SJCRH30 (cell line): ENCODE measurements at regions not wholly inside any gene's neighbourhood (a gene's known extent, or its start where the extent isn't known, plus 50 kb on each side); places are given as distances from the start of the nearest gene placed in this dataset.
"Not testable (repeated sequence)": the region's sequence is repeated elsewhere in the genome, so short reads cannot be mapped to it uniquely, and the experiment has no call there.

Source experiments
- DNase-seq, 2 experiments: peaks; one replicate each; pipeline ENCODE4 v3.0.0-alpha.2; 2015 to 2020
- H3K27ac ChIP-seq: fragments of 250-450 bp; sonication (Bioruptor Pico); 2 replicates; pipeline ENCODE4 v1.5.1; 2020; ENCODE audit warnings: mild to moderate bottlenecking, moderate library complexity
- H3K27me3 ChIP-seq: fragments of 250-450 bp; sonication (Bioruptor Pico); 2 replicates; pipeline ENCODE4 v1.5.1; 2020; ENCODE audit warnings: mild to moderate bottlenecking, moderate library complexity
- H3K36me3 ChIP-seq: fragments of 250-450 bp; sonication (Bioruptor Pico); 2 replicates; pipeline ENCODE4 v1.5.1; 2020; ENCODE audit warnings: mild to moderate bottlenecking, moderate library complexity
- H3K4me1 ChIP-seq: fragments of 250-450 bp; sonication (Bioruptor Pico); 2 replicates; pipeline ENCODE4 v1.5.1; 2020; ENCODE audit warnings: mild to moderate bottlenecking, moderate library complexity
- H3K4me3 ChIP-seq: fragments of 250-450 bp; sonication (Bioruptor Pico); 2 replicates; pipeline ENCODE4 v1.5.1; 2020; ENCODE audit warnings: mild to moderate bottlenecking, moderate library complexity
- H3K9me3 ChIP-seq: fragments of 250-450 bp; sonication (Bioruptor Pico); replicated peaks from 2 replicates; pipeline ENCODE4 v1.5.1; 2020; ENCODE audit warnings: mild to moderate bottlenecking, moderate library complexity

- Histone ChIP-seq H3K27me3 (no peaks in the 10 kb centered on the region), H3K4me3 (no peak overlapping the region), H3K9me3 (no peaks in the 10 kb centered on the region), H3K4me1 (no peaks in the 10 kb centered on the region), H3K27ac (no peak overlapping the region), H3K36me3 (no peaks in the 10 kb centered on the region)
- no peak for DNase-seq
Observed at GRCh38 chr10:129179245-129179971, 287.6 kb upstream of the MGMT start.

- Histone ChIP-seq H3K9me3 (no peaks in the 10 kb centered on the region), H3K27ac (no peak overlapping the region), H3K27me3 (no peaks in the 10 kb centered on the region), H3K36me3 (no peaks in the 10 kb centered on the region), H3K4me3 (no peak overlapping the region), H3K4me1 (no peaks in the 10 kb centered on the region)
- DNase-seq: no peak
Observed at GRCh38 chr10:129179972-129180678, 286.9 kb upstream of the MGMT start.

GRCh38 chr10:129184196-129184595 is 282.8 kb upstream of the MGMT start:
- Histone ChIP-seq H3K4me3 (no peak overlapping the region), H3K27ac (no peak overlapping the region), H3K9me3 (no peaks in the 10 kb centered on the region), H3K27me3 (no peaks in the 10 kb centered on the region), H3K4me1 (no peaks in the 10 kb centered on the region), H3K36me3 (no peaks in the 10 kb centered on the region)
- no peak for DNase-seq

GRCh38 chr10:129187331-129187730 is 279.7 kb upstream of the MGMT start:
- H3K9me3 ChIP-seq: no peaks in the 10 kb centered on the region
- H3K4me1 ChIP-seq: no peaks in the 10 kb centered on the region
- no peaks in the 10 kb centered on the region for H3K36me3 ChIP-seq
- H3K27me3 ChIP-seq: no peaks in the 10 kb centered on the region
- H3K4me3 ChIP-seq: no peak overlapping the region
- no peak overlapping the region for H3K27ac ChIP-seq
- no peak for DNase-seq

GRCh38 chr10:129191797-129192196 is 275.2 kb upstream of the MGMT start:
- Histone ChIP-seq H3K4me1 (no peaks in the 10 kb centered on the region), H3K27me3 (no peaks in the 10 kb centered on the region), H3K27ac (no peak overlapping the region), H3K9me3 (no peaks in the 10 kb centered on the region), H3K4me3 (no peak overlapping the region), H3K36me3 (no peaks in the 10 kb centered on the region)
- DNase-seq: no peak

- Histone ChIP-seq H3K9me3 (no peaks in the 10 kb centered on the region), H3K27me3 (no peaks in the 10 kb centered on the region), H3K4me1 (no peaks in the 10 kb centered on the region), H3K27ac (no peak overlapping the region), H3K36me3 (no peaks in the 10 kb centered on the region), H3K4me3 (no peak overlapping the region)
- DNase-seq: no peak
Observed at GRCh38 chr10:129192344-129193128, 274.5 kb upstream of the MGMT start.

- no peak overlapping the region for H3K27ac ChIP-seq
- H3K4me1 ChIP-seq: no peaks in the 10 kb centered on the region
- H3K36me3 ChIP-seq: no peaks in the 10 kb centered on the region
- no peak overlapping the region for H3K4me3 ChIP-seq
- no peaks in the 10 kb centered on the region for H3K9me3 ChIP-seq
- no peak for DNase-seq
- H3K27me3 ChIP-seq: no peaks in the 10 kb centered on the region
Observed at GRCh38 chr10:129193148-129193547, 273.9 kb upstream of the MGMT start.

GRCh38 chr10:129194181-129194870 is 272.7 kb upstream of the MGMT start:
- no peak overlapping the region for H3K27ac ChIP-seq
- DNase-seq: no peak

GRCh38 chr10:129199826-129200225 is 267.2 kb upstream of the MGMT start:
- no peaks in the 10 kb centered on the region for H3K4me1 ChIP-seq
- H3K27me3 ChIP-seq: no peaks in the 10 kb centered on the region
- no peak overlapping the region for H3K27ac ChIP-seq
- H3K4me3 ChIP-seq: no peak overlapping the region
- no peaks in the 10 kb centered on the region for H3K36me3 ChIP-seq
- H3K9me3 ChIP-seq: no peaks in the 10 kb centered on the region
- DNase-seq: no peak

More at GRCh38 chr10:129194181-129194870, 272.7 kb upstream of the MGMT start:
- Histone ChIP-seq H3K4me3 (no peak overlapping the region), H3K36me3 (no peaks in the 10 kb centered on the region), H3K27me3 (no peaks in the 10 kb centered on the region), H3K9me3 (no peaks in the 10 kb centered on the region), H3K4me1 (no peaks in the 10 kb centered on the region)

- H3K27me3 ChIP-seq: no peaks in the 10 kb centered on the region
- H3K9me3 ChIP-seq: no peaks in the 10 kb centered on the region
- H3K4me3 ChIP-seq: no peak overlapping the region
- no peaks in the 10 kb centered on the region for H3K36me3 ChIP-seq
- DNase-seq: no peak
- no peaks in the 10 kb centered on the region for H3K4me1 ChIP-seq
- no peak overlapping the region for H3K27ac ChIP-seq
Observed at GRCh38 chr10:129203819-129204218, 263.2 kb upstream of the MGMT start.

- Histone ChIP-seq H3K27me3 (no peaks in the 10 kb centered on the region), H3K9me3 (no peaks in the 10 kb centered on the region), H3K36me3 (no peaks in the 10 kb centered on the region), H3K4me1 (no peaks in the 10 kb centered on the region), H3K4me3 (no peak overlapping the region), H3K27ac (no peak overlapping the region)
- DNase-seq: no peak
Observed at GRCh38 chr10:129207297-129207696, 259.7 kb upstream of the MGMT start.

GRCh38 chr10:129210876-129211275 is 256.2 kb upstream of the MGMT start:
- Histone ChIP-seq H3K4me3 (no peak overlapping the region), H3K4me1 (no peaks in the 10 kb centered on the region), H3K9me3 (no peaks in the 10 kb centered on the region), H3K27me3 (no peaks in the 10 kb centered on the region), H3K36me3 (no peaks in the 10 kb centered on the region), H3K27ac (no peak overlapping the region)
- no peak for DNase-seq

GRCh38 chr10:129213256-129213655 is 253.8 kb upstream of the MGMT start:
- H3K27ac ChIP-seq: no peak overlapping the region
- no peaks in the 10 kb centered on the region for H3K36me3 ChIP-seq
- no peaks in the 10 kb centered on the region for H3K4me1 ChIP-seq
- H3K27me3 ChIP-seq: no peaks in the 10 kb centered on the region
- no peak overlapping the region for H3K4me3 ChIP-seq
- H3K9me3 ChIP-seq: no peaks in the 10 kb centered on the region
- no peak for DNase-seq

- not testable (repeated sequence) for H3K36me3 ChIP-seq, H3K9me3 ChIP-seq, H3K4me1 ChIP-seq, H3K27ac ChIP-seq, DNase-seq, H3K27me3 ChIP-seq, H3K4me3 ChIP-seq
Observed at GRCh38 chr10:129213996-129214395, 253.0 kb upstream of the MGMT start.

- H3K27ac ChIP-seq: no peak overlapping the region
- H3K4me1 ChIP-seq: no peaks in the 10 kb centered on the region
- no peak for DNase-seq
- H3K4me3 ChIP-seq: no peak overlapping the region
- no peaks in the 10 kb centered on the region for H3K36me3 ChIP-seq
- no peaks in the 10 kb centered on the region for H3K9me3 ChIP-seq
- H3K27me3 ChIP-seq: no peaks in the 10 kb centered on the region
Observed at GRCh38 chr10:129219364-129219763, 247.7 kb upstream of the MGMT start.
